HG03108 (cell line): ENCODE measurements at regions not wholly inside any gene's neighbourhood (a gene's known extent, or its start where the extent isn't known, plus 50 kb on each side); places are given as distances from the start of the nearest gene placed in this dataset.

ENCODE experiments used
- ATAC-seq: cut with Tn5 transposase; IDR thresholded peaks from one replicate; pipeline ENCODE4 v1.9.1; 2021; ENCODE audit warnings: moderate library complexity; ENCODE audit not compliant: unreplicated experiment

- no peak for ATAC-seq
Observed at GRCh38 chr5:35282810-35283209, 52.5 kb upstream of the PRLR start.

GRCh38 chr5:35281613-35282012, 51.3 kb upstream of the PRLR start:
- ATAC-seq: no peak
